ENCODE measurements at regions not wholly inside any gene's neighbourhood (a gene's known extent, or its start where the extent isn't known, plus 50 kb on each side); places are given as distances from the start of the nearest gene placed in this dataset.

GRCh38 chr1:80211691-80212380 is 1205.3 kb upstream of the ADGRL4 start:
- H3K36me3 ChIP-seq (ENCODE audit: control insufficient read depth in 2 of 4, insufficient read depth in 4 of 4, low read length in 3 of 4): no peaks in the 10 kb centered on the region
- H3K27me3 ChIP-seq (replicated peaks in 1 of 4; ENCODE audit: control insufficient read depth in 3 of 4, extremely low read depth in 1 of 4, insufficient read depth in 3 of 4, low read length in 3 of 4): no peaks in the 10 kb centered on the region
- H3K9me3 ChIP-seq (ENCODE audit: insufficient read depth in 2 of 2, low read depth in 1 of 2, low read length in 1 of 2): no peaks in the 10 kb centered on the region
- H2BK12ac ChIP-seq (ENCODE audit: low read depth, low read length): no peak overlapping the region
- POLR2A ChIA-PET (ENCODE audit: partially characterized antibody): no interaction called here
- H3K4me3 ChIP-seq (ENCODE audit: extremely low read depth in 1 of 4, insufficient read depth in 2 of 4, low read depth in 3 of 4, low read length in 4 of 4): no peak overlapping the region
- H2BK5ac ChIP-seq (ENCODE audit: low read depth, low read length): no peak overlapping the region
- CTCF ChIA-PET (ENCODE audit: partially characterized antibody): interaction anchor here (1.2 to 2.2 kb wide), 2 partner anchors 57 to 715 kb away, joined by 4 to 6 read pairs; no protein-coding TSS in a partner anchor
- H2AK5ac ChIP-seq (ENCODE audit: low read depth, low read length): no peak overlapping the region
- H4K8ac ChIP-seq (ENCODE audit: extremely low read depth, insufficient read depth, low read length): no peak overlapping the region
- H2BK120ac ChIP-seq (replicated peaks; ENCODE audit: low read depth, low read length): no peak overlapping the region
- no peak overlapping the region for H3K18ac ChIP-seq (ENCODE audit: extremely low read depth, low read length)
- H4K91ac ChIP-seq (replicated peaks; ENCODE audit: insufficient read length, low read length): no peak overlapping the region
- no peak overlapping the region for H2BK20ac ChIP-seq (ENCODE audit: low read length)
- no peaks in the 10 kb centered on the region for H3K4me1 ChIP-seq (replicated peaks in 1 of 4; ENCODE audit: control insufficient read depth in 3 of 4, insufficient read depth in 4 of 4, low read length in 3 of 4)
- no peak overlapping the region for H3K4me2 ChIP-seq (ENCODE audit: insufficient read depth in 1 of 2, low read depth in 2 of 2, low read length in 2 of 2)
- no peak overlapping the region for H3K56ac ChIP-seq (replicated peaks; ENCODE audit: insufficient read length, low read depth, low read length)
- H3K23me2 ChIP-seq (ENCODE audit: low read depth, low read length): no peaks in the 10 kb centered on the region
- H3K79me1 ChIP-seq (ENCODE audit: low read depth, low read length): no peaks in the 10 kb centered on the region
- H3K79me2 ChIP-seq (ENCODE audit: control insufficient read depth in 1 of 2, insufficient read depth in 2 of 2, low read length in 2 of 2): no peaks in the 10 kb centered on the region
- DNase-seq (ENCODE audit: low read depth in 1 of 2, low spot score in 2 of 2) (no peak), FAIRE-seq (no peak)
- H2BK15ac ChIP-seq (ENCODE audit: low read length): no peak overlapping the region
- H3K4ac ChIP-seq (replicated peaks; ENCODE audit: insufficient read length, low read depth, low read length): no peak overlapping the region
- 93% methylated on average over 8 of the region's 8 CpGs; no CpG with 5 or more reads in 1 of the 2 experiments for WGBS, 2 experiments (ENCODE audit: extremely low coverage in 1 of 2, insufficient coverage in 1 of 2, insufficient read length in 1 of 2, insufficient replicate concordance in 2 of 2, low coverage in 1 of 2, low lambda C conversion rate in 2 of 2, missing lambda C conversion rate in 1 of 2)
- TF ChIP-seq CHD1 (IDR thresholded peaks at IDR 0.05; ENCODE audit: low read depth, low read length): no peak
- no peak for TF ChIP-seq NANOG (IDR thresholded peaks at IDR 0.05; ENCODE audit: insufficient read depth, low read depth, low read length, poor library complexity, severe bottlenecking)
- no peak for TF ChIP-seq SIN3A (conservative IDR thresholded peaks at IDR 0.05 in 1 of 2, IDR thresholded peaks at IDR 0.05 in 1 of 2; ENCODE audit: low read depth in 1 of 2, low read length in 2 of 2)
- TF ChIP-seq PHF8 (conservative IDR thresholded peaks at IDR 0.05; ENCODE audit: low read depth, low read length): no peak
- no peak for TF ChIP-seq TAF7 (optimal IDR thresholded peaks at IDR 0.05; ENCODE audit: borderline replicate concordance, low read depth, low read length)
- no peak for TF ChIP-seq EP300 (IDR thresholded peaks at IDR 0.05; ENCODE audit: borderline replicate concordance in 1 of 2, low read depth in 2 of 2, low read length in 2 of 2)
- no peak for TF ChIP-seq USF2 (IDR thresholded peaks at IDR 0.05; ENCODE audit: low read length)
- H3K9ac ChIP-seq (replicated peaks in 1 of 4; ENCODE audit: extremely low read depth in 1 of 4, low read depth in 3 of 4, low read length in 3 of 4): no peak overlapping the region
- 0 out of 2 replicates have a peak overlapping the region, but pooled peaks have one; percentile 8 for H2AFZ ChIP-seq (ENCODE audit: low read length)
- no peaks in the 10 kb centered on the region for H4K20me1 ChIP-seq (replicated peaks in 1 of 2; ENCODE audit: control insufficient read depth in 1 of 2, insufficient read depth in 2 of 2, low read length in 2 of 2)
- no peak overlapping the region for H4K5ac ChIP-seq (ENCODE audit: insufficient read length, low read depth, low read length)
- no peak overlapping the region for H3K23ac ChIP-seq (ENCODE audit: insufficient read length)
- H3K27ac ChIP-seq (ENCODE audit: low read depth, low read length): no peak overlapping the region
- H3K14ac ChIP-seq (ENCODE audit: insufficient read length): no peak overlapping the region

All from H1 (cell line).